AG09309 (cell line): ENCODE measurements at regions not wholly inside any gene's neighbourhood (a gene's known extent, or its start where the extent isn't known, plus 50 kb on each side); places are given as distances from the start of the nearest gene placed in this dataset.

Experiments used
- DNase-seq: peaks from one replicate; pipeline ENCODE4 v3.0.0-alpha.2; 2010; ENCODE audit warnings: low read depth
- H3K4me3 ChIP-seq: 2 replicates; pipeline ENCODE4 v1.5.1; 2011; ENCODE audit warnings: mild to moderate bottlenecking, low read depth, low read length, moderate library complexity; ENCODE audit not compliant: control insufficient read depth
- CTCF ChIP-seq: IDR thresholded peaks from 2 replicates; pipeline ENCODE4 v1.5.1; 2011; ENCODE audit warnings: mild to moderate bottlenecking, low read depth, low read length, inconsistent platforms; ENCODE audit not compliant: insufficient read depth, control insufficient read depth; ENCODE audit errors: missing control alignments

- no peak for TF ChIP-seq CTCF
- DNase-seq, result no peak
- H3K4me3 ChIP-seq, result no peak overlapping the region
Observed at GRCh38 chr14:53655080-53655785, 301.4 kb downstream of the BMP4 start.

GRCh38 chr14:53652068-53652467 is 304.6 kb downstream of the BMP4 start:
- no peak overlapping the region for H3K4me3 ChIP-seq
- TF ChIP-seq CTCF, result no peak
- DNase-seq, result no peak

- H3K4me3 ChIP-seq, result no peak overlapping the region
- no peak for TF ChIP-seq CTCF
- no peak for DNase-seq
Observed at GRCh38 chr14:53651096-53651740, 305.4 kb downstream of the BMP4 start.

GRCh38 chr14:53646925-53647324 is 309.7 kb downstream of the BMP4 start:
- no peak for TF ChIP-seq CTCF
- no peak for DNase-seq
- H3K4me3 ChIP-seq, result no peak overlapping the region

- no peak overlapping the region for H3K4me3 ChIP-seq
- no peak for DNase-seq
- no peak for TF ChIP-seq CTCF
Observed at GRCh38 chr14:53640695-53641094, 315.9 kb downstream of the BMP4 start.

- TF ChIP-seq CTCF, result no peak
- no peak for DNase-seq
- H3K4me3 ChIP-seq, result no peak overlapping the region
Observed at GRCh38 chr14:53638966-53639365, 317.7 kb downstream of the BMP4 start.

GRCh38 chr14:53634793-53635192 is 321.8 kb downstream of the BMP4 start:
- no peak for TF ChIP-seq CTCF
- no peak for DNase-seq
- no peak overlapping the region for H3K4me3 ChIP-seq
